ENCODE measurements at regions not wholly inside any gene's neighbourhood (a gene's known extent, or its start where the extent isn't known, plus 50 kb on each side); places are given as distances from the start of the nearest gene placed in this dataset.

DNA sequence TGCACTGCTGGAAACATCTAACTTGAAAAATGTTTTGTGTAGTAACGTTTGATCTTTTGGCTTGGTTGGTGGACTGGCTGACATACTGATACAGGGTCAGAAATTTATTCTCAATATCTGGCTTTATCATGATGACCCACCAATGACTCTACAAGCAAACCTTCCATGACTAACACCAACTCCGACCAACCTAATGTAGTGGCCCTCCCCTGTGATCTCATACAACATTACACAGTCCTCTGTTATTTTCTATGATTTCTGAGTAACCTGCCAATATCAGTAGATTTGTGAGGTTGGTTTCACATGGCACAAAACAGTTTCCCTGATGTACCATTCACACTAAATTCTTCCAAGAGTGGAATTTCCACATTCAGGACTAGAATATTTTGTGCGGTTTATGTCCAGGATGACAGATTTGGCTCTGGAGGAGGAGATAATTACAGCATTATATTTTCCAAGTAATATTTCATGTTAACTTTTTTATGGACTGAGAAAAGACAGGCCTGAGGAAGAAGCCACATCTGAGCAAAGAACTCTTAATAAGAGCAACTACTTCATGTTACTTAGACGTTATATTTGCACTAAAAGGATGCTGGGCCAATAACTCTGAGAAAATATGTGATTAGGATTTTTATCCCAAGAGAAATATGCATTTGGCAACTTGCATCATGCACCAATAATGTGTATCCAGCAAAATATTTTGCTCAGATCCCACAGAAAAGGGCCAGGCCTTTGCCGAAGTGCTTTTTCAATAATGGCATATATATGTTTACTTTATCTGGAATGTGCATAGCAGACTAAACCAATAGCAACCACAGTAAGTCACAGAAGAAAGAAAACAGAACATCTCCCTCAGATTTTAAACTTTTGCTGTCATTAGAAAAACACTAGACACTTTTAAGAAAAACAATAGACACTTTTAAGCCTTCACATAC, 273.4 kb downstream of the KCNN2 start:
- intact Hi-C loops (cut with micrococcal nuclease; ENCODE audit: unreplicated experiment): no loop called here
- Histone ChIP-seq H3K9ac (ENCODE audit: control insufficient read depth, insufficient read depth, low read length) (no peak overlapping the region), H4K20me1 (ENCODE audit: control insufficient read depth, insufficient read depth) (no peaks in the 10 kb centered on the region), H3K27me3 (replicated peaks in 1 of 2; ENCODE audit: control insufficient read depth in 2 of 2, insufficient read depth in 2 of 2, low read length in 1 of 2) (no peaks in the 10 kb centered on the region), H3K27ac (ENCODE audit: control insufficient read depth, insufficient read depth) (no peak overlapping the region), H2AFZ (ENCODE audit: control insufficient read depth, low read depth, low read length) (no peak overlapping the region), H3K9me3 (replicated peaks; ENCODE audit: control insufficient read depth, insufficient read depth, low read length) (no peaks in the 10 kb centered on the region), H3K36me3 (ENCODE audit: control insufficient read depth in 2 of 2, insufficient read depth in 2 of 2, low read length in 1 of 2) (no peaks in the 10 kb centered on the region), H3K79me2 (ENCODE audit: control insufficient read depth, insufficient read depth, low read length) (no peaks in the 10 kb centered on the region), H3K4me1 (ENCODE audit: control insufficient read depth, insufficient read depth, low read length) (no peaks in the 10 kb centered on the region), H3K4me3 (no peak overlapping the region), H3K4me2 (ENCODE audit: control insufficient read depth, insufficient read depth) (no peak overlapping the region)
- in situ Hi-C loops (cut with MboI): no loop called here
- DNase-seq (ENCODE audit: low read depth, low spot score): no peak
- no peak for ATAC-seq
- POLR2A ChIA-PET: no interaction called here
- SMC1A ChIA-PET (ENCODE audit: uncharacterized antibody, unreplicated experiment): no interaction called here
- no peak for FAIRE-seq
- 20% methylated on average over 5 of the region's 5 CpGs for WGBS (ENCODE audit: insufficient coverage, insufficient replicate concordance, low lambda C conversion rate, missing lambda C conversion rate)
- BruUV-seq (replicated peaks): no TSS peak
- RAD21 ChIA-PET (ENCODE audit: unreplicated experiment): no interaction called here
- TF ChIP-seq CHD4 (IDR thresholded peaks at IDR 0.05) (no peak), EGR1 (IDR thresholded peaks at IDR 0.05; ENCODE audit: borderline replicate concordance in 1 of 2, low read depth in 2 of 2, low read length in 2 of 2) (no peak), RFX5 (IDR thresholded peaks at IDR 0.05; ENCODE audit: low read depth, low read length) (no peak), FOXK2 (IDR thresholded peaks at IDR 0.05) (no peak), RAD21 (IDR thresholded peaks at IDR 0.05; ENCODE audit: insufficient read depth, low read depth, low read length) (no peak), RUNX3 (IDR thresholded peaks at IDR 0.05; ENCODE audit: low read length) (no peak), EZH2 (IDR thresholded peaks at IDR 0.05; ENCODE audit: borderline replicate concordance, control insufficient read depth, low read depth, low read length) (no peak), POLR2AphosphoS2 (IDR thresholded peaks at IDR 0.05; ENCODE audit: low read depth, low read length) (no peak)
- TF ChIP-seq, protein P1, sequence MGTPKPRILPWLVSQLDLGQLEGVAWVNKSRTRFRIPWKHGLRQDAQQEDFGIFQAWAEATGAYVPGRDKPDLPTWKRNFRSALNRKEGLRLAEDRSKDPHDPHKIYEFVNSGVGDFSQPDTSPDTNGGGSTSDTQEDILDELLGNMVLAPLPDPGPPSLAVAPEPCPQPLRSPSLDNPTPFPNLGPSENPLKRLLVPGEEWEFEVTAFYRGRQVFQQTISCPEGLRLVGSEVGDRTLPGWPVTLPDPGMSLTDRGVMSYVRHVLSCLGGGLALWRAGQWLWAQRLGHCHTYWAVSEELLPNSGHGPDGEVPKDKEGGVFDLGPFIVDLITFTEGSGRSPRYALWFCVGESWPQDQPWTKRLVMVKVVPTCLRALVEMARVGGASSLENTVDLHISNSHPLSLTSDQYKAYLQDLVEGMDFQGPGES (IDR thresholded peaks at IDR 0.05): no peak
- TF ChIP-seq, protein P2, sequence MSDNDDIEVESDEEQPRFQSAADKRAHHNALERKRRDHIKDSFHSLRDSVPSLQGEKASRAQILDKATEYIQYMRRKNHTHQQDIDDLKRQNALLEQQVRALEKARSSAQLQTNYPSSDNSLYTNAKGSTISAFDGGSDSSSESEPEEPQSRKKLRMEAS (IDR thresholded peaks at IDR 0.05; ENCODE audit: low read depth, low read length): no peak
- CTCF ChIA-PET: no interaction called here
